ENCODE measurements at regions not wholly inside any gene's neighbourhood (a gene's known extent, or its start where the extent isn't known, plus 50 kb on each side); places are given as distances from the start of the nearest gene placed in this dataset.
A peak's percentile ranks its signal among the peaks of the same experiment; 100 is the strongest.

DNA sequence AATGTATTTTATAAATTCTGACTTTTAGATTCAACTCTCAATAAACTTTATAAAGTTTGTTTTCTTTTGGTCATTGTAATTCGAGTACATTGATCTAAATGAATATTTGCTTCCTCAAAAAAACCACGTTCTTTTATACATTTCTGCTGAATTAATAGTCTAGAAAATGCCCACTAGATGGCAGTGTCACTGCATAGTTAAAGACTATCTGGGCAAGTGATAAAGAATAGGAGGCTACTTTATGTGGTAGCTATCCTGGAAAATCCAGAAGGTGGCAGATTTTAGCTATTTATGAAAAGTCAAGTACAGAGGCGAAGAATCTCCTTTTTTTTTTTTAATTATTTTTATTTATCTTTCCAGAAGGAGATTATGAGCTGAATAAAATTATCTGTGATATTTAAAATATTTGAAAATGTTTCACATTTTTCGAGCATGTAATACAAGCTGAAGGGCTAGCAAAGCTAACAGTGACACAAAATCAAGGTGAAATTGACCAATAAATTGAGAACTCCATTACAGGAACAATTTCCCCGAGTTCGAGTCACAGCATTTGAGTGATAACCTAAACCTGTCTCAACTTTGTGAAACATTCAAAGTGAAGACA lies 221.8 kb downstream of the OLFM4 start:
- Mint-ChIP-seq H3K9me3 (no peaks in the 10 kb centered on the region), H3K4me3 (no peak overlapping the region), H3K27ac (peak overlapping the region in 1 of 8 donors; percentile 70), H3K27me3 (peaks cover 0 to 4% of the 10 kb centered on the region in 2 donors), H3K36me3 (no peaks in the 10 kb centered on the region), H3K4me1 (no peaks in the 10 kb centered on the region)
- Histone ChIP-seq H3K36me3 (ENCODE audit: insufficient read depth, low read length) (no peaks in the 10 kb centered on the region), H3K27ac (ENCODE audit: low read depth, low read length) (no peak overlapping the region), H3K4me3 (ENCODE audit: low read length) (no peak overlapping the region), H3K4me1 (ENCODE audit: insufficient read depth, low read length) (no peaks in the 10 kb centered on the region), H3K27me3 (ENCODE audit: insufficient read depth, low read length, poor library complexity, severe bottlenecking) (no peaks in the 10 kb centered on the region), H3K9me3 (ENCODE audit: low read length) (no peaks in the 10 kb centered on the region)
- CTCF ChIA-PET, result interaction anchor here (0.6 to 1.5 kb wide), 5 partner anchors 8 to 39 kb away, joined by 3 to 5 read pairs (median 4); no protein-coding TSS in a partner anchor
- DNase-seq, result peak in 1 of 5 donors; percentile 8
- POLR2A ChIA-PET, result no interaction called here

DNA sequence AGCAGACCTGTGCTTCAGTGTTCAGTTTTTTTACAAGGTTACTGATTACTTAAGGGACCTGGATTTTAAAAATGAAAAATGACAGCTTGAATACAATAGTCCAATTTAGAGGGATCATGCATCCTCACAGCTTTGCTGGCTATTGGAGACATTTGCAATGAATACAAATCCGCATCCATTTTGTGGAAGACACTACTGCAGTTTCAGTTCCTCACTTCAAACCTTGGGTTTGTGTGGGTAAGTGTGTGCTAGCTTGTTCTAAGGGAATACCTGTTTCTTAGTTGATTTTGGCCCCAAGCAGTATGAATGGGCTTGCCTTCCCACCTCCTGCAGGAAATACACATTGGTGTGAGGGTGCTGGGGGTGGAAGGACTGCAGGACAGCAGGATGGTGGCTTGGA lies 222.4 kb downstream of the OLFM4 start:
- H3K9me3 ChIP-seq (ENCODE audit: low read length), result no peaks in the 10 kb centered on the region
- DNase-seq, result no peak
- H3K27me3 Mint-ChIP-seq, result no peaks in the 10 kb centered on the region
- no peaks in the 10 kb centered on the region for H3K36me3 ChIP-seq (ENCODE audit: insufficient read depth, low read length)
- no peaks in the 10 kb centered on the region for H3K9me3 Mint-ChIP-seq
- POLR2A ChIA-PET, result no interaction called here
- no peak overlapping the region for H3K4me3 ChIP-seq (ENCODE audit: low read length)
- no peaks in the 10 kb centered on the region for H3K36me3 Mint-ChIP-seq
- no peak overlapping the region for H3K4me3 Mint-ChIP-seq
- no peak overlapping the region for H3K27ac ChIP-seq (ENCODE audit: low read depth, low read length)
- no peaks in the 10 kb centered on the region for H3K4me1 ChIP-seq (ENCODE audit: insufficient read depth, low read length)
- CTCF ChIA-PET, result interaction anchor here (0.6 to 1.5 kb wide), 6 partner anchors 8 to 39 kb away, joined by 3 to 5 read pairs (median 4); no protein-coding TSS in a partner anchor
- no peaks in the 10 kb centered on the region for H3K27me3 ChIP-seq (ENCODE audit: insufficient read depth, low read length, poor library complexity, severe bottlenecking)
- peak overlapping the region in 1 of 8 donors; percentile 70 for H3K27ac Mint-ChIP-seq
- H3K4me1 Mint-ChIP-seq, result no peaks in the 10 kb centered on the region

GRCh38 chr13:53254500-53254899 lies 225.9 kb downstream of the OLFM4 start:
- Mint-ChIP-seq H3K36me3 (no peaks in the 10 kb centered on the region), H3K4me1 (no peaks in the 10 kb centered on the region), H3K4me3 (no peak overlapping the region), H3K27me3 (no peaks in the 10 kb centered on the region), H3K27ac (no peak overlapping the region), H3K9me3 (peaks cover 0 to under 1% (median 0%) of the 10 kb centered on the region in 5 donors)
- Histone ChIP-seq H3K9me3 (ENCODE audit: low read length) (no peaks in the 10 kb centered on the region), H3K4me3 (ENCODE audit: low read length) (no peak overlapping the region), H3K36me3 (ENCODE audit: insufficient read depth, low read length) (no peaks in the 10 kb centered on the region), H3K27ac (ENCODE audit: low read depth, low read length) (no peak overlapping the region), H3K4me1 (ENCODE audit: insufficient read depth, low read length) (no peaks in the 10 kb centered on the region), H3K27me3 (ENCODE audit: insufficient read depth, low read length, poor library complexity, severe bottlenecking) (no peaks in the 10 kb centered on the region)
- ChIA-PET POLR2A (no interaction called here), CTCF (no interaction called here)
- DNase-seq, result no peak

- Histone ChIP-seq H3K27ac (ENCODE audit: low read depth, low read length) (no peak overlapping the region), H3K36me3 (ENCODE audit: insufficient read depth, low read length) (no peaks in the 10 kb centered on the region), H3K4me3 (ENCODE audit: low read length) (no peak overlapping the region), H3K27me3 (ENCODE audit: insufficient read depth, low read length, poor library complexity, severe bottlenecking) (no peaks in the 10 kb centered on the region), H3K9me3 (ENCODE audit: low read length) (no peaks in the 10 kb centered on the region), H3K4me1 (ENCODE audit: insufficient read depth, low read length) (no peaks in the 10 kb centered on the region)
- peaks cover 0 to 2% (median 0%) of the 10 kb centered on the region in 5 donors for H3K9me3 Mint-ChIP-seq
- no peaks in the 10 kb centered on the region for H3K4me1 Mint-ChIP-seq
- H3K27me3 Mint-ChIP-seq, result peaks cover 0 to 1% of the 10 kb centered on the region in 2 donors
- no peak overlapping the region for H3K4me3 Mint-ChIP-seq
- no peak for DNase-seq
- ChIA-PET POLR2A (no interaction called here), CTCF (no interaction called here)
- no peak overlapping the region for H3K27ac Mint-ChIP-seq
- no peaks in the 10 kb centered on the region for H3K36me3 Mint-ChIP-seq
These were observed 227.2 kb downstream of the OLFM4 start for GRCh38 chr13:53255795-53256194.

DNA sequence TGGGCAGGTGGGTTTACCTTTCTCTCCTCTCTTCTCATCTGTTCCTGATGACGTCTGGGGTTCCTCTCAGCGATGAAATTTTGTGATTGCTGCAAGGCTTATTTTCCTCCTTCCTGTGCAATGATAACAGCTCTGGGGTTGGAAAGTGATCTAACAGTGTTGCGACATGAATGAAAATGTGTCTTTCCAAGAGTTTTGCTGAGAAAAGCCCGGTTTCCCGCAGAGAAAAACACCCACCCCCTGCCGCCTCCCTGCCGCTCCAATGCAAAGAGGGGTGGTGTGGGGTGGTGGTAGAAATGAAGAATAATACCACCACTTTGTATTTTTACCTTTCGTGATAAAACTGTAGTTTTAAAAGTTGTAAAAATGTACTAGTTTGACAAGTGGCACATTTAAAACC lies 232.0 kb downstream of the OLFM4 start:
- DNase-seq, result no peak
- no peaks in the 10 kb centered on the region for H3K4me1 Mint-ChIP-seq
- ChIA-PET POLR2A (no interaction called here), CTCF (no interaction called here)
- no peaks in the 10 kb centered on the region for H3K36me3 Mint-ChIP-seq
- H3K36me3 ChIP-seq (ENCODE audit: insufficient read depth, low read length), result no peaks in the 10 kb centered on the region
- H3K27me3 ChIP-seq (ENCODE audit: insufficient read depth, low read length, poor library complexity, severe bottlenecking), result no peaks in the 10 kb centered on the region
- no peaks in the 10 kb centered on the region for H3K4me1 ChIP-seq (ENCODE audit: insufficient read depth, low read length)
- no peak overlapping the region for H3K27ac Mint-ChIP-seq
- no peak overlapping the region for H3K27ac ChIP-seq (ENCODE audit: low read depth, low read length)
- no peak overlapping the region for H3K4me3 ChIP-seq (ENCODE audit: low read length)
- H3K27me3 Mint-ChIP-seq, result peaks cover 0 to 1% of the 10 kb centered on the region in 2 donors
- H3K4me3 Mint-ChIP-seq, result no peak overlapping the region
- peaks cover 0 to 2% (median 0%) of the 10 kb centered on the region in 5 donors for H3K9me3 Mint-ChIP-seq
- no peaks in the 10 kb centered on the region for H3K9me3 ChIP-seq (ENCODE audit: low read length)

GRCh38 chr13:53264751-53265385 lies 236.3 kb downstream of the OLFM4 start:
- CTCF ChIA-PET, result no interaction called here
- peaks cover 0 to 1% of the 10 kb centered on the region in 2 donors for H3K27me3 Mint-ChIP-seq
- DNase-seq, result no peak
- H3K36me3 Mint-ChIP-seq, result no peaks in the 10 kb centered on the region
- no peak overlapping the region for H3K27ac ChIP-seq (ENCODE audit: low read depth, low read length)
- no peaks in the 10 kb centered on the region for H3K9me3 ChIP-seq (ENCODE audit: low read length)
- no peak overlapping the region for H3K4me3 ChIP-seq (ENCODE audit: low read length)
- H3K4me3 Mint-ChIP-seq, result no peak overlapping the region
- POLR2A ChIA-PET, result no interaction called here
- H3K27me3 ChIP-seq (ENCODE audit: insufficient read depth, low read length, poor library complexity, severe bottlenecking), result no peaks in the 10 kb centered on the region
- H3K9me3 Mint-ChIP-seq, result peaks cover 0 to 9% (median 4%) of the 10 kb centered on the region in 5 donors
- no peak overlapping the region for H3K27ac Mint-ChIP-seq
- no peaks in the 10 kb centered on the region for H3K4me1 ChIP-seq (ENCODE audit: insufficient read depth, low read length)
- H3K36me3 ChIP-seq (ENCODE audit: insufficient read depth, low read length), result no peaks in the 10 kb centered on the region
- H3K4me1 Mint-ChIP-seq, result no peaks in the 10 kb centered on the region

DNA sequence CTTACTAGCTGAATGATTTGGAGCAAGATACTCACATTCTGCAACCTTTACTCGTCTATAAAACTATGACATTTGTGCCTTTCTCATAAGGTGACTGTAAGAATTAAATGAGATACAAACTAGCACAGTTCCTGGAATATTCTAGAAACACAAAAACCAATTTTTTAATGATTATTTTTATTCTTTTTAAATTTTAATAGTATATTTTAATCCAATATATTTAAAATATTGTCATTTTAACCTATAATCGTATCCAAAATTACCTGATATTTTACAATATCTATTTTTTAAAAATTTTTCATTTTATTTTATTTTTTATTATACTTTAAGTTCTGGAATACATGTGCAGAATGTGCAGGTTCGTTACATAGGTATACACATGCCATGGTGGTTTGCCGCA lies 238.1 kb downstream of the OLFM4 start:
- H3K4me3 ChIP-seq (ENCODE audit: low read length), result no peak overlapping the region
- Mint-ChIP-seq H3K27ac (no peak overlapping the region), H3K36me3 (no peaks in the 10 kb centered on the region), H3K4me3 (no peak overlapping the region), H3K27me3 (no peaks in the 10 kb centered on the region), H3K9me3 (peaks cover 0 to 9% (median 4%) of the 10 kb centered on the region in 5 donors), H3K4me1 (no peaks in the 10 kb centered on the region)
- no peaks in the 10 kb centered on the region for H3K27me3 ChIP-seq (ENCODE audit: insufficient read depth, low read length, poor library complexity, severe bottlenecking)
- POLR2A ChIA-PET, result no interaction called here
- no peak for DNase-seq
- CTCF ChIA-PET, result no interaction called here
- no peaks in the 10 kb centered on the region for H3K4me1 ChIP-seq (ENCODE audit: insufficient read depth, low read length)
- H3K9me3 ChIP-seq (ENCODE audit: low read length), result no peaks in the 10 kb centered on the region
- H3K36me3 ChIP-seq (ENCODE audit: insufficient read depth, low read length), result no peaks in the 10 kb centered on the region
- no peak overlapping the region for H3K27ac ChIP-seq (ENCODE audit: low read depth, low read length)

DNA sequence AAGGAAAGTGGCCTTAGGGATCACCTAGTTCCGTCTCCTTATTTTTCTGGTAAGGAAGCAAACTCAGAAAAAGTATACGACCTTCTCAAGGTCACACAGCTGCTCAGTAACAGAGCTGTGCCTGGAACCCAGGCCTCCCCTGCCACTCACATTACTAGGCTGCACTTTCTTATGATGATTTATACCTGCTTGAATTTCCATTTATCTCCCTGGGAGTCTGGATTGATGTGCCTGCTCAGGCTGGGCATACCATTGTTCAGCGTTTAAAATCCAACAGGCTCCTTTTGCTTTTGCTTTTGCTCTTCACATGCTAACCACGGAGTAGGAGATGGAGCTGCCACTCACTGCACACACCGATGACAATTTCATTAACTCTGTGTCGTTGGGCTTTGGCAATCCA lies 241.0 kb downstream of the OLFM4 start:
- Mint-ChIP-seq H3K4me1 (no peaks in the 10 kb centered on the region), H3K4me3 (no peak overlapping the region), H3K27ac (no peak overlapping the region), H3K36me3 (no peaks in the 10 kb centered on the region), H3K27me3 (no peaks in the 10 kb centered on the region), H3K9me3 (peaks cover 0 to 9% (median 4%) of the 10 kb centered on the region in 5 donors)
- Histone ChIP-seq H3K27me3 (ENCODE audit: insufficient read depth, low read length, poor library complexity, severe bottlenecking) (no peaks in the 10 kb centered on the region), H3K27ac (ENCODE audit: low read depth, low read length) (no peak overlapping the region), H3K4me3 (ENCODE audit: low read length) (no peak overlapping the region), H3K4me1 (ENCODE audit: insufficient read depth, low read length) (no peaks in the 10 kb centered on the region), H3K36me3 (ENCODE audit: insufficient read depth, low read length) (no peaks in the 10 kb centered on the region), H3K9me3 (ENCODE audit: low read length) (no peaks in the 10 kb centered on the region)
- ChIA-PET POLR2A (no interaction called here), CTCF (no interaction called here)
- DNase-seq, result no peak

Data from CD8-positive, alpha-beta memory T cell (primary cell).